HG03469 (cell line): ENCODE measurements at regions not wholly inside any gene's neighbourhood (a gene's known extent, or its start where the extent isn't known, plus 50 kb on each side); places are given as distances from the start of the nearest gene placed in this dataset.

Experiments
- ATAC-seq: cut with Tn5 transposase; IDR thresholded peaks from one replicate; pipeline ENCODE4 v1.9.1; 2021; ENCODE audit warnings: mild to moderate bottlenecking, moderate library complexity, moderate number of reproducible peaks; ENCODE audit not compliant: unreplicated experiment

GRCh38 chr17:27240086-27240801, 53.7 kb upstream of the WSB1 start:
- no peak for ATAC-seq

- no peak for ATAC-seq
Observed at GRCh38 chr17:27240802-27241155, 53.1 kb upstream of the WSB1 start.

- no peak for ATAC-seq
Observed at GRCh38 chr17:27241346-27241946, 52.5 kb upstream of the WSB1 start.

- ATAC-seq, result no peak
Observed at GRCh38 chr17:27242951-27243350, 51.0 kb upstream of the WSB1 start.

GRCh38 chr17:27244011-27244410, 49.9 kb upstream of the WSB1 start:
- no peak for ATAC-seq
